ENCODE measurements at regions not wholly inside any gene's neighbourhood (a gene's known extent, or its start where the extent isn't known, plus 50 kb on each side); places are given as distances from the start of the nearest gene placed in this dataset.

DNA sequence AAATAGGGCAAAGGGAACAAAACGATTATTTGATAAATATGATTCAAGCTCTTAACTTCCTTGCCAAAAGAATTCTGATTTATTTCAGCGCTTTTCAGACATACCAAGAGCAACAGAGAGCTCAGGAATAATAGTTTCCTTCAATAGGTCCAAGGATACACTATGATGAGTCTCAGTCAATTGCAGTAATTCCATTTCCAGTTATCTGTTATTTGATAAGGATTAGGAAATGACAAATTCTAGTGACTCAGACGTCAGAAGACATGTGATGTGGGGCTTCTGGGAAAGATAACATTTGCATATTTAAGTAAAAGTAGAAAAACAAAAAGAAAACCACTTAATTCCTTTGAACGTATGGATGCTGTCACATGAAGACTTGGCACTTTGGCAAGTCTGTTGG, 1250.8 kb upstream of the CDH18 start:
- no peak for TF ChIP-seq POLR2A (IDR thresholded peaks at IDR 0.05)
- TF ChIP-seq, protein P1, sequence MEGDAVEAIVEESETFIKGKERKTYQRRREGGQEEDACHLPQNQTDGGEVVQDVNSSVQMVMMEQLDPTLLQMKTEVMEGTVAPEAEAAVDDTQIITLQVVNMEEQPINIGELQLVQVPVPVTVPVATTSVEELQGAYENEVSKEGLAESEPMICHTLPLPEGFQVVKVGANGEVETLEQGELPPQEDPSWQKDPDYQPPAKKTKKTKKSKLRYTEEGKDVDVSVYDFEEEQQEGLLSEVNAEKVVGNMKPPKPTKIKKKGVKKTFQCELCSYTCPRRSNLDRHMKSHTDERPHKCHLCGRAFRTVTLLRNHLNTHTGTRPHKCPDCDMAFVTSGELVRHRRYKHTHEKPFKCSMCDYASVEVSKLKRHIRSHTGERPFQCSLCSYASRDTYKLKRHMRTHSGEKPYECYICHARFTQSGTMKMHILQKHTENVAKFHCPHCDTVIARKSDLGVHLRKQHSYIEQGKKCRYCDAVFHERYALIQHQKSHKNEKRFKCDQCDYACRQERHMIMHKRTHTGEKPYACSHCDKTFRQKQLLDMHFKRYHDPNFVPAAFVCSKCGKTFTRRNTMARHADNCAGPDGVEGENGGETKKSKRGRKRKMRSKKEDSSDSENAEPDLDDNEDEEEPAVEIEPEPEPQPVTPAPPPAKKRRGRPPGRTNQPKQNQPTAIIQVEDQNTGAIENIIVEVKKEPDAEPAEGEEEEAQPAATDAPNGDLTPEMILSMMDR (IDR thresholded peaks at IDR 0.05 in 4 of 5, conservative IDR thresholded peaks at IDR 0.05 in 1 of 5) = no peak
